ENCODE measurements at regions not wholly inside any gene's neighbourhood (a gene's known extent, or its start where the extent isn't known, plus 50 kb on each side); places are given as distances from the start of the nearest gene placed in this dataset.

- Histone ChIP-seq H3K9ac (ENCODE audit: low read depth, low read length) (no peak overlapping the region), H3K27me3 (ENCODE audit: control insufficient read depth, insufficient read depth, low read length) (no peaks in the 10 kb centered on the region), H3K14ac (replicated peaks; ENCODE audit: low read depth, low read length) (no peak overlapping the region), H4K8ac (ENCODE audit: low read depth in 2 of 2, low read length in 2 of 2) (no peak overlapping the region), H4K5ac (ENCODE audit: low read depth, low read length) (no peak overlapping the region), H3K9me3 (ENCODE audit: control insufficient read depth, insufficient read depth, low read length) (no peaks in the 10 kb centered on the region), H3K18ac (ENCODE audit: low read depth, low read length) (no peak overlapping the region), H2BK20ac (ENCODE audit: low read depth, low read length) (no peak overlapping the region), H3K79me1 (ENCODE audit: low read depth in 1 of 2, low read length in 2 of 2) (no peaks in the 10 kb centered on the region), H3K56ac (ENCODE audit: extremely low read depth, insufficient read depth, low read length) (no peak overlapping the region), H3K23ac (ENCODE audit: low read depth, low read length) (no peak overlapping the region), H2AK5ac (ENCODE audit: low read depth, low read length) (no peak overlapping the region), H3K4ac (ENCODE audit: low read depth, low read length) (no peak overlapping the region), H3K9me1 (ENCODE audit: insufficient read depth, low read length) (no peaks in the 10 kb centered on the region), H2BK120ac (ENCODE audit: low read depth, low read length) (no peak overlapping the region), H2BK15ac (ENCODE audit: low read depth, low read length) (no peak overlapping the region), H3K4me3 (ENCODE audit: insufficient read depth, low read depth, low read length) (no peak overlapping the region), H3K27ac (ENCODE audit: insufficient read depth, low read length) (no peak overlapping the region), H3K4me1 (ENCODE audit: control insufficient read depth, insufficient read depth, low read length) (no peaks in the 10 kb centered on the region), H2AFZ (replicated peaks; ENCODE audit: low read length, poor library complexity) (no peak overlapping the region), H4K20me1 (ENCODE audit: insufficient read depth, low read length) (no peaks in the 10 kb centered on the region), H3K36me3 (ENCODE audit: control insufficient read depth, insufficient read depth, low read length) (no peaks in the 10 kb centered on the region), H2AK9ac (replicated peaks; ENCODE audit: low read depth, low read length, poor library complexity) (no peak overlapping the region), H3K4me2 (ENCODE audit: low read depth, low read length) (no peak overlapping the region), H2BK5ac (ENCODE audit: low read depth, low read length, poor library complexity, severe bottlenecking) (no peak overlapping the region), H4K91ac (ENCODE audit: insufficient read depth, low read depth, low read length) (no peak overlapping the region)
- dilution Hi-C loops (cut with HindIII; ENCODE audit: low sequenced_read_pairs, unreplicated experiment) (no loop called here), in situ Hi-C loops (cut with MboI; ENCODE audit: low sequenced_read_pairs) (no loop called here), intact Hi-C loops (cut with micrococcal nuclease) (loop anchor here (5.0 kb wide), 1 partner anchor 231 kb away; the partner anchor contains the start of gene NAV3)
- ChIA-PET POLR2A (ENCODE audit: unreplicated experiment) (no interaction called here), CTCF (no interaction called here)
- BruUV-seq (replicated peaks), result no TSS peak
- WGBS, 2 experiments (ENCODE audit: extremely low coverage in 2 of 2, insufficient read length in 1 of 2), result no CpG with 5 or more reads among the region's 2 CpGs
- ATAC-seq (ENCODE audit: low read depth) (no peak), DNase-seq (no peak)
- no peak for TF ChIP-seq POLR2A (IDR thresholded peaks at IDR 0.05; ENCODE audit: low read depth, low read length)
- no peak for TF ChIP-seq NFE2L2 (IDR thresholded peaks at IDR 0.05; ENCODE audit: low read depth, low read length)
- TF ChIP-seq RFX5 (IDR thresholded peaks at IDR 0.05; ENCODE audit: low read depth, low read length), result no peak
- TF ChIP-seq BHLHE40 (IDR thresholded peaks at IDR 0.05; ENCODE audit: low read depth, low read length), result no peak
Measured at GRCh38 chr12:77601069-77601468, 229.6 kb upstream of the NAV3 start.

Measured in IMR-90 (cell line).